Adrenal gland (tissue), 5 donors: ENCODE measurements at regions not wholly inside any gene's neighbourhood (a gene's known extent, or its start where the extent isn't known, plus 50 kb on each side); places are given as distances from the start of the nearest gene placed in this dataset.

ENCODE experiments used
- CTCF ChIP-seq, 6 experiments: fragments of 450-650 bp in 4 of 6; fragments of 200-600 bp in 2 of 6; sonication (generic) in 1 of 6; IDR thresholded peaks; 1 replicate in 5 of 6; 2 replicates in 1 of 6; pipeline versions ENCODE4 v1.5.1 to v1.8.0; 2016 to 2021; ENCODE audit warnings: antibody characterized with exemption in 6 of 6, mild to moderate bottlenecking in 2 of 6, moderate library complexity in 1 of 6
- POLR2A ChIP-seq, 2 donors: fragments of 450-650 bp; IDR thresholded peaks; one replicate each; pipeline ENCODE4 v1.6.1; 2017; ENCODE audit warnings: antibody characterized with exemption in 2 of 2, mild to moderate bottlenecking in 2 of 2, moderate library complexity in 1 of 2
- donor health status: DM: no; HTN: no; CAD: no.

DNA sequence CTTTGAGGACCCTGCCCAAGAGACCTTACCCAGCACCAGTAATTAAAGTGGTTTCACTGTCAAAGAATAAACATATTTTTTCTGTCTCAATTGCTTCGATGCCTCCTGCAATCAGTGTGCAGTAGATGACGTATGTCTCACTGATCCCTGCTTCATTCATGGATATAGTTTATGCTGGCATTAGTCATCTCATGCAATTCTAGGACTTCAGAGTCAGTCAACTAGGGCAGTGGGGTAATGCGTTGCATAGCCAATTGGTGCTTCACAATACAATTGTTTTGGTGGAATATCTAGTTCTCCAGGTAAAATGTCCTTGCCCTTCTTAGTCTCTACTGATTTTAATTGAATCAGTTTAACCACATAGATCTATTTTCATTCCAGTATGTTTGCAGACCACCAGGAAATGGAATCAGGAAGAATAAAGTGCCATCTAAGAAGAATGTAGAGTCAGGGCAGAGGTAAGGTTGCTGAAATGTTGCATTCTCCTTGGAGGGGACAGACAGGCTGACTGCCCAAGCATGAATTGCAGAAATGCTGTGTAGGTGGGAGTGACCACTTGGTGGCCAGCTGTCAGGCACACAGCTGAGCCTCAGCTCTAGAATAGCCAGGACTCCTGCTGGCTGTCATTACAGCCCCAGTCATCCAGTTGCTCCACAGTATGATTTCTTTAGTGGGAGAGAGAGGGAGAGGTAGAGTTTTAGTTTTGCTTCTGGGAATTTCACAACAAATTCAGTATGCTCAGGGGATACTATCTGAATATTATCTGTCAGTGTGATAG, 73.5 kb upstream of the MEGF10 start:
- TF ChIP-seq CTCF (IDR thresholded peaks at IDR 0.05) (no peak), POLR2A (IDR thresholded peaks at IDR 0.05) (no peak)
